ENCODE measurements at regions not wholly inside any gene's neighbourhood (a gene's known extent, or its start where the extent isn't known, plus 50 kb on each side); places are given as distances from the start of the nearest gene placed in this dataset.

- no peak for DNase-seq
These were observed 163.8 kb downstream of the RASSF9 start for GRCh38 chr12:85672436-85672835.

GRCh38 chr12:85673921-85674420 is 162.2 kb downstream of the RASSF9 start:
- DNase-seq = no peak

- no peak for DNase-seq
These were observed 159.1 kb downstream of the RASSF9 start for GRCh38 chr12:85676816-85677749.

- DNase-seq = no peak
These were observed 156.9 kb downstream of the RASSF9 start for GRCh38 chr12:85679296-85679695.

GRCh38 chr12:85680881-85681280 is 155.3 kb downstream of the RASSF9 start:
- no peak for DNase-seq

- DNase-seq = no peak
These were observed 154.9 kb downstream of the RASSF9 start for GRCh38 chr12:85681333-85681732.

GRCh38 chr12:85683051-85683450 is 153.2 kb downstream of the RASSF9 start:
- DNase-seq = no peak

- no peak for DNase-seq
These were observed 147.4 kb downstream of the RASSF9 start for GRCh38 chr12:85688837-85689236.

- DNase-seq = no peak
These were observed 146.1 kb downstream of the RASSF9 start for GRCh38 chr12:85690146-85690545.

GRCh38 chr12:85693093-85693665 is 143.0 kb downstream of the RASSF9 start:
- no peak for DNase-seq

- no peak for DNase-seq
These were observed 141.0 kb downstream of the RASSF9 start for GRCh38 chr12:85695097-85695715.

GRCh38 chr12:85697003-85697402 is 139.2 kb downstream of the RASSF9 start:
- no peak for DNase-seq

GRCh38 chr12:85698937-85699336 is 137.3 kb downstream of the RASSF9 start:
- DNase-seq = no peak

GRCh38 chr12:85708775-85709174 is 127.4 kb downstream of the RASSF9 start:
- no peak for DNase-seq

GRCh38 chr12:85711735-85712390 is 124.3 kb downstream of the RASSF9 start:
- no peak for DNase-seq

GRCh38 chr12:85713373-85713772 is 122.8 kb downstream of the RASSF9 start:
- DNase-seq = no peak

GRCh38 chr12:85714425-85714824 is 121.8 kb downstream of the RASSF9 start:
- DNase-seq = no peak

- DNase-seq = no peak
These were observed 115.7 kb downstream of the RASSF9 start for GRCh38 chr12:85720308-85721033.

GRCh38 chr12:85725991-85726390 is 110.2 kb downstream of the RASSF9 start:
- DNase-seq = no peak

- no peak for DNase-seq
These were observed 102.9 kb downstream of the RASSF9 start for GRCh38 chr12:85733221-85733840.

Data from anterior cingulate cortex (tissue), 58 donors.